GM12874 (cell line): ENCODE measurements at regions not wholly inside any gene's neighbourhood (a gene's known extent, or its start where the extent isn't known, plus 50 kb on each side); places are given as distances from the start of the nearest gene placed in this dataset.

ENCODE experiments used
- TF ChIP-seq, protein P1 (sequence below): IDR thresholded peaks from 2 replicates; pipeline ENCODE4 v1.5.1; 2011; ENCODE audit warnings: low read depth, mild to moderate bottlenecking, control low read depth, low read length, moderate library complexity; ENCODE audit not compliant: insufficient read depth

DNA sequence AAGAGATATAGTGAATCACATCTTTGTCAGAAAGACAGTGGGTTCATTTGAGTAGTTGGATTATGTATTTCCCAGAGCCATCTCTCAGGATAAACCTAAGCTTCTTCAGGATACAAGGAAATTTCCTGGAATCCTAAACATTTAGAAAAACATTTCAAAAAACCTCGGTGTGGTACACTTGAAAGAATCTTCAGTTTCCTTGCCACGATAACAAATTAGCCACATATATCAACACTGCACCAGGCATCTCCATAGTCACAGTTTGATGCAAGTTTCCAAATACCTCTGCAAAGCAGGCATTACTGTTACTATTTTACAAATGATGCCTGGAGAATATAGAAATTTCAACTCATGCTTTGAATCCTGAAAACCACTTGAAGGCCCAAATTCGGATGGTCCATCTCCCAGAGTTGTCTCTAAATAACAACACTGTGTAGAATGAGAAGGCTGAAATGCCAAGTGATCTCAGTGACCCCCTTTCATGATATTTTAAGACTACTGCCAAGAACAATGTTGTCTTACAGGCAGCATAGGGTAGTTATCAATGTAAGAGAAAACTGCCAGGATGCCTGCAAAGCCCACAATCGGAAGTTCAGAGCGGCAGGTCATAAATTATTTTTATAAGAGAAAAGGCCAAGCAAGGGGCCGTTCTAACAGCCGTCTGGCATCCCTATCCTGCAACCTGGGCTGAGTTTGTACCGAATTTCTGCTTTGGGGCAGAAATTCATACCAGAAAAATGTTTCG is 307.9 kb downstream of the TXNL1 start:
- TF ChIP-seq, protein P1, sequence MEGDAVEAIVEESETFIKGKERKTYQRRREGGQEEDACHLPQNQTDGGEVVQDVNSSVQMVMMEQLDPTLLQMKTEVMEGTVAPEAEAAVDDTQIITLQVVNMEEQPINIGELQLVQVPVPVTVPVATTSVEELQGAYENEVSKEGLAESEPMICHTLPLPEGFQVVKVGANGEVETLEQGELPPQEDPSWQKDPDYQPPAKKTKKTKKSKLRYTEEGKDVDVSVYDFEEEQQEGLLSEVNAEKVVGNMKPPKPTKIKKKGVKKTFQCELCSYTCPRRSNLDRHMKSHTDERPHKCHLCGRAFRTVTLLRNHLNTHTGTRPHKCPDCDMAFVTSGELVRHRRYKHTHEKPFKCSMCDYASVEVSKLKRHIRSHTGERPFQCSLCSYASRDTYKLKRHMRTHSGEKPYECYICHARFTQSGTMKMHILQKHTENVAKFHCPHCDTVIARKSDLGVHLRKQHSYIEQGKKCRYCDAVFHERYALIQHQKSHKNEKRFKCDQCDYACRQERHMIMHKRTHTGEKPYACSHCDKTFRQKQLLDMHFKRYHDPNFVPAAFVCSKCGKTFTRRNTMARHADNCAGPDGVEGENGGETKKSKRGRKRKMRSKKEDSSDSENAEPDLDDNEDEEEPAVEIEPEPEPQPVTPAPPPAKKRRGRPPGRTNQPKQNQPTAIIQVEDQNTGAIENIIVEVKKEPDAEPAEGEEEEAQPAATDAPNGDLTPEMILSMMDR = no peak

DNA sequence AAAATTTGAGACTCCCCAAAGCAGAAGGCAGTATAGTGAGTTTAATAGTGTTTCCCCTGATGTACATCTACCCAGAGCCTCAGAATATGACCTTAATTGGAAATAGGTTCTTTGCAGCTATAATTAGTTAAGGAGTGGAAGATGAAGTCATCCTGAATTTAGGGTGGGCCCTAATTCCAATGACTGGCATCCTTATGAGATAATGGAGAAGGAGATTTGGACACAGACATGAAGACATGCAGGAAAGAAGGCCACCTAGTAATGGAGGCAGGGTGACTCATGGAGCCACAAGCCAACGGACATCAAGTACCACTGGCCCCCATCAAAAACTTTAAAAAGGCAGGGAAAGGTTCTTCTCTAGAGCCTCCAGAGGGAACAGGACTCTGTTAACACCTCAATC is 308.9 kb downstream of the TXNL1 start:
- TF ChIP-seq, protein P1 = no peak

DNA sequence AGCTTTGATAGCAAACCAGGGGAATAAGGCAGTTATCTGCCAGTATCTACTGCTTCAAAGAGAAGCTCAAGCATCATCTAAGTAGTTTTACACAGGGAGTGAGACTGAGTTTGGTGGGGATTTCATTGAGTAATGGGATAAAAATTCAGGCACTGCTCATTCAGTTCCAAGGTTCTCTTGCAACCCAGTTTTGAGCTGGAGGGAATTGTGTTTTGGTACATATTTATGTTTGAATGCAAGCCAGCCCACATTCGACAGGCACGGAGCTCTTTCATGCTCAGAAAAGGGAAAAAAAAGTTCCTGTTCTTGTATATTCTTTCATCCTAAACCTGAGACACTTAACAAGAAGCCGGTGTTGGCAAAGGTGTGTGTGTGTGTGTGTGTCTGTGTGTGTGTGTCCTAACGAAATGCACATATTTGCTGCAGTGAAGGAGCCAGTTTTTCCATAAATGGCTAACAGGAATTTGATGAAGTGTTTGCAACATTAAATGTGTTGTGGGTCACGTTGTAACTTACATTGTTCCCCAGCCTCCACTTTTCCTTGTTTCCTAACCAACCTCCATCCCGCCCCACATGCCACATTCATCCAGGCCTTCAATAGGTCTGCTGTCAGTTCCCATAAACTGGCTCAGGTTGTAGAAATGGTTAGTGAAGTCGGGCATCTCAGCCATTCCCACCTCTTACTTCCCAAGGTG is 311.1 kb downstream of the TXNL1 start:
- TF ChIP-seq, protein P1 = no peak

DNA sequence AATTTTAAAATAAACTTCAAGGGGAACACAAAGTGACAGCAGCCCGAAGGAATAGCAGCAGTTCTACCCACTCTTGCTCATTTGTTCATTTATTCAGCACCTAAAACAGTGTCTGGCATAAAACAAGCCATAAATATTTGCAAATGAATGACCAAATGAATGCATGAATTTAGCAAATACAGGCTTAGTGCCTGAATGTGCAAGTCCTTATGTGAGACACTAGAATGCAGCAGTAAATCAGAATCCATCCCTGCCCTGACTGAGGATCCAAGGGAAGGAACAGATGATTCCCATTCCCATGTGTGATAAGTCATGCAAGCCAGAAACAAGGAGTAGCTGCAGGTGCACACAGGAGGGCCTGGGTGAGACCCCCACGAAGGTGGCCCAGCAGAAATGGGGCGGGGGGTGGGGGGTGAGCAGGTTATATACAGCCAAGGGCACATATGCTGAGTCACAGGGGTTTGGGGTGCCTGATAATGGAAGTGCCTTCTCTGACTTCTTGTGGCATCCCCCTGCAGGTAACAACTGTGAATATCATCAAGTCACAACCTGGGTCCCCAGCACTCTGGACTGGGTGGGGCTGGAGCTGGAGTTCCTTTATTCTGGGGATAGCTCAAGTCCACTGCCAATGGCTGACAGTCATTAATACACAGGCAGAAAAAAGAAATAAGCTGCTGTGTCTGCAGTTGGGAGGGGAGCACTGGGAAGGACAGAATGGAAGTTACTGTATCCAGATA is 311.9 kb downstream of the TXNL1 start:
- TF ChIP-seq, protein P1 = no peak

DNA sequence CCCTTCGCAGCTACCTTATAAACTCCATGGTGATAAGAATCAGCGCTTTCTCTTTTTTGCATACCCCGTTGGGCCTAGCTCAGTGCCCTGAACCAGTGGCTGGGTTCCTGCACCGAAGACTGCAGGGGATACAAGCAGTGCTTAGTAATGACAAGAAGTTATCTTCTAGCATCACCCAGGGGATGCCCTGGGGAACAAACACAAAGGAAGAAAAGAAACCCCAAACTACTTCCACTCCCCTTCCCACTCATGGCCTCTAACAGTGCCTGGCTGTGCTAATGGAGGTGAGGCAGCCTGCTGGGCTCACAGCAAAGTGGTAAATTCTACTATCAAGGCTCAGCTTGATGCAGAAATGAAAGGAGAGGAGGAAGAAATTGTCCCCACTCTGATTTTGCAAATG is 314.7 kb downstream of the TXNL1 start:
- TF ChIP-seq, protein P1 = no peak

DNA sequence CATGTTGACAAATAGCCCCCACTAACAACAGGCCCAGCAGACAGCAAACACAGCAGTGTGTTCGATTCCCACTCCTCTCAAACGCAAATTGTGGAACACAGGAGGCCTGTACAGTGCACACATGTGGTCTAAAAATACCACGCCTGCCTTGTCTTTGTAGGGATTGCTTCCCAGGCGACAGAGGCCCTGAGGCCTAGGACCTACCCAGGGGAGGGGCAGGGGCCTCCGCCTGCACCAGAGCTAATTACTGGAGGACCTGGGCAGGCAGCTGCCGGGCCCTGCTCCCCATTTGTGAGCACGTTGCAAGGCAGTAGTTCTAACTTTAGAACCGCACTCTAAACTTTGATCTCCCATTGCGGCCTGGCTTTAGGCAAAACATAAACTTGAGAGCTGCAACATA is 316.0 kb downstream of the TXNL1 start:
- TF ChIP-seq, protein P1 = no peak

DNA sequence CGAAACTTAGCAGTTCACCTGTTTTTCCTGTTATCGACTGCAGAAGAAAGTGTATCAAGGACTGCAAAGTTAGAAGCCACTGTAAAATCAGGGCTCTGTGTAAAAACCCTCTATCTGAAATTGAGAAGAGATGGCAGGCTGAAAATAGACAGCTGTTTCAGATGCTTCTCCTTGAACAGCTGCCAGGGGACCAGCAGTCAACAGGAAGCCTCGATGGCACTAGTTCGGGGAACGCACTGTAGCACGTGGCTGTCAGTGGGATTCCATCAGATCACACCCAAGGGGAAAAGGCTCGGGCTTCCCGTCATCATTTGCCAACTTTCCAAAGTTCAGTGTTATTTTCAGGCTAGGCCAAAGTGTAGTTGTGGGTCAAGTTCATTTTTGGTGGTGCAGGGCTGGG is 316.9 kb downstream of the TXNL1 start:
- TF ChIP-seq, protein P1 = no peak
